ENCODE measurements at regions not wholly inside any gene's neighbourhood (a gene's known extent, or its start where the extent isn't known, plus 50 kb on each side); places are given as distances from the start of the nearest gene placed in this dataset.

DNA sequence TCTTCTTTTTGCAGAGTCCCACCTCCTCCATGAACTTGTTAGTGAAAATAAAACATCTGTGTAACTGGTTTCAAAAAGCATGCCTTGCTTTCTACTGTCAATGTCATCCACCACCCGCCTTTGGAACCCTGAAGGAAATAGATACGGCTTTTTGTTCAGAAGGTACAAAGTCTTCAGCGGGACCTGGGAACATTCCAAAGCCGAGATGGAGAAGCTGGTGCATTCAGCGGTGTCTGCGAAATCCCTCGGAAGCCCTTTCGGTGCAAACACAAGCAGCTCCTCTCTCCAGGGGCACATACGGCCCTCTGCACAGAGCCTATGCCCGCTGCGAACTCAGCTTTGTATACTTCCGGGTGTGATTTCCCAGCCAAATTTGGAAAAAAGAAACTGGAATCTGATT lies 555.8 kb upstream of the SALL3 start:
- Histone ChIP-seq H3K79me2 (ENCODE audit: control insufficient read depth, insufficient read depth, low read length) (no peaks in the 10 kb centered on the region), H3K9me3 (ENCODE audit: control insufficient read depth, low read depth, low read length) (peaks cover 14% of the 10 kb centered on the region), H3K9ac (ENCODE audit: control insufficient read depth, extremely low read depth, insufficient read depth, low read length) (no peak overlapping the region), H3K4me2 (ENCODE audit: control insufficient read depth, extremely low read depth, insufficient read depth, low read depth, low read length) (no peak overlapping the region), H3K4me1 (ENCODE audit: control insufficient read depth, extremely low read depth, insufficient read depth, low read length) (no peaks in the 10 kb centered on the region), H3K4me3 (ENCODE audit: control insufficient read depth in 2 of 3, extremely low read depth in 1 of 3, insufficient read depth in 2 of 3, low read depth in 1 of 3, low read length in 3 of 3) (no peak overlapping the region), H2AFZ (ENCODE audit: control insufficient read depth, low read length) (no peak overlapping the region), H4K20me1 (ENCODE audit: control insufficient read depth, extremely low read depth, insufficient read depth, low read length) (no peaks in the 10 kb centered on the region), H3K9me1 (ENCODE audit: control insufficient read depth, extremely low read depth, insufficient read depth, low read length) (no peaks in the 10 kb centered on the region), H3K27me3 (ENCODE audit: control insufficient read depth, extremely low read depth, insufficient read depth, low read length) (no peaks in the 10 kb centered on the region), H3K27ac (ENCODE audit: control insufficient read depth, insufficient read depth, low read length) (no peak overlapping the region), H3K36me3 (ENCODE audit: control insufficient read depth in 2 of 2, extremely low read depth in 1 of 2, insufficient read depth in 2 of 2, low read length in 2 of 2) (no peaks in the 10 kb centered on the region)
- DNase-seq (ENCODE audit: low read depth, low spot score) (no peak), FAIRE-seq (no peak)
- dilution Hi-C loops (cut with MboI; ENCODE audit: extremely low pct_ligation_motif_present, low sequenced_read_pairs): no loop called here
- no peak for TF ChIP-seq EZH2 (IDR thresholded peaks at IDR 0.05; ENCODE audit: low read length)
- TF ChIP-seq, protein P1, sequence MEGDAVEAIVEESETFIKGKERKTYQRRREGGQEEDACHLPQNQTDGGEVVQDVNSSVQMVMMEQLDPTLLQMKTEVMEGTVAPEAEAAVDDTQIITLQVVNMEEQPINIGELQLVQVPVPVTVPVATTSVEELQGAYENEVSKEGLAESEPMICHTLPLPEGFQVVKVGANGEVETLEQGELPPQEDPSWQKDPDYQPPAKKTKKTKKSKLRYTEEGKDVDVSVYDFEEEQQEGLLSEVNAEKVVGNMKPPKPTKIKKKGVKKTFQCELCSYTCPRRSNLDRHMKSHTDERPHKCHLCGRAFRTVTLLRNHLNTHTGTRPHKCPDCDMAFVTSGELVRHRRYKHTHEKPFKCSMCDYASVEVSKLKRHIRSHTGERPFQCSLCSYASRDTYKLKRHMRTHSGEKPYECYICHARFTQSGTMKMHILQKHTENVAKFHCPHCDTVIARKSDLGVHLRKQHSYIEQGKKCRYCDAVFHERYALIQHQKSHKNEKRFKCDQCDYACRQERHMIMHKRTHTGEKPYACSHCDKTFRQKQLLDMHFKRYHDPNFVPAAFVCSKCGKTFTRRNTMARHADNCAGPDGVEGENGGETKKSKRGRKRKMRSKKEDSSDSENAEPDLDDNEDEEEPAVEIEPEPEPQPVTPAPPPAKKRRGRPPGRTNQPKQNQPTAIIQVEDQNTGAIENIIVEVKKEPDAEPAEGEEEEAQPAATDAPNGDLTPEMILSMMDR (optimal IDR thresholded peaks at IDR 0.05 in 1 of 3, IDR thresholded peaks at IDR 0.05 in 1 of 3, conservative IDR thresholded peaks at IDR 0.05 in 1 of 3; ENCODE audit: extremely low read depth in 1 of 3, insufficient read depth in 2 of 3, low read length in 3 of 3): no peak

DNA sequence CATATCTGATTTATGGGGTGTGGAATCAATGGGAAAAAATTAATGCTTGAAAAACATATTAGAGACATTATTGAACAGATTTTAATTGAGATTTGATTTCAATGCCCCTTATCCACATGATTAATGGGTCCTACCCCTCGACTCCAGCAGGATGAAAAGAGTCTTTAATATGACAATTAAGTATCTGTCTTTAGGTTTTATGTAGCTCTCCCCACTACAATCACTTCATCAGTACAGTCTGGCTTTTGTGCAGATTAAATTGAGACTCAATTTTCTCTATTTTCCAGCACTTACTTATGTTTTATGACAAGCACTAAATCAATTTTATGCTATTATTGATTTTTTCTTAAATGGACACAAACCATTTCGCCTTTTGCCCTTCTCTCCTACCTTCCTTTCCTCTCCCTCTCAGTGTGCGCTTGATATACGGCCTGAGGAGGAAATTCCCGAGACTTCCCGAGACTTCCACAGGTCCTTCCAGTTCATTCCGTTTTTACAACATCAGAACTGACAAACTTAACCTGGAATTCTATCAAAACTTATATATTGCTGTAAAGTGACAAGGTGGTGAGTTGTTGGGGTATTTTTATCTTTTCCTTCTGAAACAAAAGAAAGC lies 555.1 kb upstream of the SALL3 start:
- dilution Hi-C loops (cut with MboI; ENCODE audit: extremely low pct_ligation_motif_present, low sequenced_read_pairs): no loop called here
- Histone ChIP-seq H3K9me1 (ENCODE audit: control insufficient read depth, extremely low read depth, insufficient read depth, low read length) (no peaks in the 10 kb centered on the region), H4K20me1 (ENCODE audit: control insufficient read depth, extremely low read depth, insufficient read depth, low read length) (no peaks in the 10 kb centered on the region), H3K4me3 (ENCODE audit: control insufficient read depth in 2 of 3, extremely low read depth in 1 of 3, insufficient read depth in 2 of 3, low read depth in 1 of 3, low read length in 3 of 3) (no peak overlapping the region), H3K27ac (ENCODE audit: control insufficient read depth, insufficient read depth, low read length) (no peak overlapping the region), H2AFZ (ENCODE audit: control insufficient read depth, low read length) (no peak overlapping the region), H3K4me1 (ENCODE audit: control insufficient read depth, extremely low read depth, insufficient read depth, low read length) (no peaks in the 10 kb centered on the region), H3K9ac (ENCODE audit: control insufficient read depth, extremely low read depth, insufficient read depth, low read length) (no peak overlapping the region), H3K79me2 (ENCODE audit: control insufficient read depth, insufficient read depth, low read length) (no peaks in the 10 kb centered on the region), H3K27me3 (ENCODE audit: control insufficient read depth, extremely low read depth, insufficient read depth, low read length) (no peaks in the 10 kb centered on the region), H3K9me3 (ENCODE audit: control insufficient read depth, low read depth, low read length) (peaks cover 16% of the 10 kb centered on the region), H3K36me3 (ENCODE audit: control insufficient read depth in 2 of 2, extremely low read depth in 1 of 2, insufficient read depth in 2 of 2, low read length in 2 of 2) (no peaks in the 10 kb centered on the region), H3K4me2 (ENCODE audit: control insufficient read depth, extremely low read depth, insufficient read depth, low read depth, low read length) (no peak overlapping the region)
- no peak for TF ChIP-seq EZH2 (IDR thresholded peaks at IDR 0.05; ENCODE audit: low read length)
- TF ChIP-seq, protein P1 (optimal IDR thresholded peaks at IDR 0.05 in 1 of 3, IDR thresholded peaks at IDR 0.05 in 1 of 3, conservative IDR thresholded peaks at IDR 0.05 in 1 of 3; ENCODE audit: extremely low read depth in 1 of 3, insufficient read depth in 2 of 3, low read length in 3 of 3): no peak
- DNase-seq (ENCODE audit: low read depth, low spot score) (no peak), FAIRE-seq (no peak)

Measured in keratinocyte (primary cell).